ENCODE measurements at regions not wholly inside any gene's neighbourhood (a gene's known extent, or its start where the extent isn't known, plus 50 kb on each side); places are given as distances from the start of the nearest gene placed in this dataset.

DNA sequence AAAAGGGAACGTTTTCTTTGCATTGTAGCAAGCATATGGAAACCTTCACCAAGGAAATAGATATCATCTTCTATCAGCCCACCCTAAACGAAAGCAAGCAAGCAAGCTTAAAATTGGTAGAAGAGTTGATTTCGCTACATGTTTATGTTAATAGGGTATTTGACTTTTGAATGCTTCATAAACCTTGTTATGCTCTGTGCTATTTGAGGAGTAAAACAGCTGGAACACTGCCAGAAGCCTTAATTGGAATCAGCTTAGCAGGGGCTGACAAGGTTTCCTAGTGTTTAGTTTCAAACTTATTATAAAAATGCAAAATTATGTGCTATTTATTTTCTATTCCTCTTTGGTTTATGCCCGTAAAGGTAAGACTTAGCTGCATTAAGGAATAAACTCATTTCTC is 70.6 kb upstream of the LINC00305 start (continued):
- TF ChIP-seq ZFP30 (CRISPR knock-in tag; IDR thresholded peaks at IDR 0.05) (no peak), RARB (CRISPR knock-in tag; IDR thresholded peaks at IDR 0.05) (no peak), ZNF565 (CRISPR knock-in tag; conservative IDR thresholded peaks at IDR 0.05; ENCODE audit: low read depth) (no peak), ESRRG (CRISPR knock-in tag; IDR thresholded peaks at IDR 0.05) (no peak), ZC3H10 (CRISPR knock-in tag; IDR thresholded peaks at IDR 0.05) (no peak), ARNTL (CRISPR knock-in tag; IDR thresholded peaks at IDR 0.05; ENCODE audit: borderline replicate concordance, low read depth) (no peak)

DNA sequence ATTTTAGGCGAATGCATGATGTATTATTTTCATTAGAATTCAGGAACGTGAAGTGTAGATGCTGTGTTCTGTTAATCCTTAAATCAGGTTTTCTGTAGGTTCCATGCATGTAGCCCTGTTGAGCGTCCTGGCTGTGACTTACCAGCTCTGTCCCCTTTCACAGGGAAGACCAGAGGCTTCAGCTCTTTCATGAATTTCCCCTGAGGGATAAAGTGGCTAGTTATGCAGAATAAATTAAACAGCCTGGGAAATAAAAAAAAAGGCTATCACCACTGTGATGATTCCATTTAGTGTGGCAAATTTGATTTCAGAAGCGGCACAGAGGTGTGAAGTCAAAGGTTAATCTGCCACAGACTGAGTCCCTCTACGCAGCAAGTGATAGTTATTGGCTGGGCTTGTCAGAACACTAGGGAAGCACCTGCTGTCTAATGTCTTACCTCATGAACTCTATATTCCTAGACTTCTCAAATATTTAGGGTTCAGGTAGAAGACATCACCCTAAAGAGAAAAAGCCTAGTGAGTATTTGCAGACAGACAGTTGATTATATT is 61.6 kb upstream of the LINC00305 start:
- no peak for ATAC-seq

DNA sequence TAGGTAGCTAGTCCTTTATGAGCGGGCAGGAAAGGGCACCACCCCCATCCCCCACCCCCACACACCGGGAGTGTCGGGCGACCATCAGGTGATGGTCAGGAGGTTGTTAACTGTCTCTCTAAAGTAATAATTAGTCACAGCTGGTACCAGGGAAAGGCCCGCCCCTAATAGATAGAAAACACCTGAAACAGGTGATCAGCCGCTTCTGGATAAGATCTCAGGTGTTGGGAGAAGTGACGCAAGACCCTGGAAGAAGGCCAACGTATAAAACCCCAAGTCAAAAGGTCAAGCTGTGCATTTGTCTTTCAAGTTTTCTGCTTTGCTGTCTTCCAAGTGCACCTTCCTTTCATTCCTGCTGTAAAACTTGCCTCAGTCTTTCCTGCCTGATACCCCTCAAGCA is 59.6 kb upstream of the LINC00305 start:
- TF ChIP-seq, protein P1, sequence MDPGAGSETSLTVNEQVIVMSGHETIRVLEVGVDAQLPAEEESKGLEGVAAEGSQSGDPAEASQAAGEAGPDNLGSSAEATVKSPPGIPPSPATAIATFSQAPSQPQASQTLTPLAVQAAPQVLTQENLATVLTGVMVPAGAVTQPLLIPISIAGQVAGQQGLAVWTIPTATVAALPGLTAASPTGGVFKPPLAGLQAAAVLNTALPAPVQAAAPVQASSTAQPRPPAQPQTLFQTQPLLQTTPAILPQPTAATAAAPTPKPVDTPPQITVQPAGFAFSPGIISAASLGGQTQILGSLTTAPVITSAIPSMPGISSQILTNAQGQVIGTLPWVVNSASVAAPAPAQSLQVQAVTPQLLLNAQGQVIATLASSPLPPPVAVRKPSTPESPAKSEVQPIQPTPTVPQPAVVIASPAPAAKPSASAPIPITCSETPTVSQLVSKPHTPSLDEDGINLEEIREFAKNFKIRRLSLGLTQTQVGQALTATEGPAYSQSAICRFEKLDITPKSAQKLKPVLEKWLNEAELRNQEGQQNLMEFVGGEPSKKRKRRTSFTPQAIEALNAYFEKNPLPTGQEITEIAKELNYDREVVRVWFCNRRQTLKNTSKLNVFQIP (CRISPR knock-in tag; IDR thresholded peaks at IDR 0.05; ENCODE audit: borderline replicate concordance, low read depth), result no peak
- TF ChIP-seq, protein P2, sequence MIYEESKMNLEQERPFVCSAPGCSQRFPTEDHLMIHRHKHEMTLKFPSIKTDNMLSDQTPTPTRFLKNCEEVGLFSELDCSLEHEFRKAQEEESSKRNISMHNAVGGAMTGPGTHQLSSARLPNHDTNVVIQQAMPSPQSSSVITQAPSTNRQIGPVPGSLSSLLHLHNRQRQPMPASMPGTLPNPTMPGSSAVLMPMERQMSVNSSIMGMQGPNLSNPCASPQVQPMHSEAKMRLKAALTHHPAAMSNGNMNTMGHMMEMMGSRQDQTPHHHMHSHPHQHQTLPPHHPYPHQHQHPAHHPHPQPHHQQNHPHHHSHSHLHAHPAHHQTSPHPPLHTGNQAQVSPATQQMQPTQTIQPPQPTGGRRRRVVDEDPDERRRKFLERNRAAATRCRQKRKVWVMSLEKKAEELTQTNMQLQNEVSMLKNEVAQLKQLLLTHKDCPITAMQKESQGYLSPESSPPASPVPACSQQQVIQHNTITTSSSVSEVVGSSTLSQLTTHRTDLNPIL (CRISPR knock-in tag; IDR thresholded peaks at IDR 0.05; ENCODE audit: low read depth), result no peak
- TF ChIP-seq ISL1 (CRISPR knock-in tag; IDR thresholded peaks at IDR 0.05) (no peak), TOX (CRISPR knock-in tag; IDR thresholded peaks at IDR 0.05; ENCODE audit: borderline replicate concordance) (no peak), PPARA (CRISPR knock-in tag; IDR thresholded peaks at IDR 0.05; ENCODE audit: borderline replicate concordance) (no peak), GLIS3 (CRISPR knock-in tag; IDR thresholded peaks at IDR 0.05) (no peak), ZNF8 (CRISPR knock-in tag; IDR thresholded peaks at IDR 0.05) (no peak), ZNF70 (CRISPR knock-in tag; IDR thresholded peaks at IDR 0.05) (no peak), ZC3H10 (CRISPR knock-in tag; IDR thresholded peaks at IDR 0.05) (no peak), SNAI2 (CRISPR knock-in tag; IDR thresholded peaks at IDR 0.05) (no peak), RARB (CRISPR knock-in tag; IDR thresholded peaks at IDR 0.05) (no peak), BACH2 (CRISPR knock-in tag; IDR thresholded peaks at IDR 0.05; ENCODE audit: borderline replicate concordance) (no peak), ZNF565 (CRISPR knock-in tag; conservative IDR thresholded peaks at IDR 0.05; ENCODE audit: low read depth) (no peak), ZFP3 (CRISPR knock-in tag; IDR thresholded peaks at IDR 0.05) (no peak)
- TF ChIP-seq, protein P3, sequence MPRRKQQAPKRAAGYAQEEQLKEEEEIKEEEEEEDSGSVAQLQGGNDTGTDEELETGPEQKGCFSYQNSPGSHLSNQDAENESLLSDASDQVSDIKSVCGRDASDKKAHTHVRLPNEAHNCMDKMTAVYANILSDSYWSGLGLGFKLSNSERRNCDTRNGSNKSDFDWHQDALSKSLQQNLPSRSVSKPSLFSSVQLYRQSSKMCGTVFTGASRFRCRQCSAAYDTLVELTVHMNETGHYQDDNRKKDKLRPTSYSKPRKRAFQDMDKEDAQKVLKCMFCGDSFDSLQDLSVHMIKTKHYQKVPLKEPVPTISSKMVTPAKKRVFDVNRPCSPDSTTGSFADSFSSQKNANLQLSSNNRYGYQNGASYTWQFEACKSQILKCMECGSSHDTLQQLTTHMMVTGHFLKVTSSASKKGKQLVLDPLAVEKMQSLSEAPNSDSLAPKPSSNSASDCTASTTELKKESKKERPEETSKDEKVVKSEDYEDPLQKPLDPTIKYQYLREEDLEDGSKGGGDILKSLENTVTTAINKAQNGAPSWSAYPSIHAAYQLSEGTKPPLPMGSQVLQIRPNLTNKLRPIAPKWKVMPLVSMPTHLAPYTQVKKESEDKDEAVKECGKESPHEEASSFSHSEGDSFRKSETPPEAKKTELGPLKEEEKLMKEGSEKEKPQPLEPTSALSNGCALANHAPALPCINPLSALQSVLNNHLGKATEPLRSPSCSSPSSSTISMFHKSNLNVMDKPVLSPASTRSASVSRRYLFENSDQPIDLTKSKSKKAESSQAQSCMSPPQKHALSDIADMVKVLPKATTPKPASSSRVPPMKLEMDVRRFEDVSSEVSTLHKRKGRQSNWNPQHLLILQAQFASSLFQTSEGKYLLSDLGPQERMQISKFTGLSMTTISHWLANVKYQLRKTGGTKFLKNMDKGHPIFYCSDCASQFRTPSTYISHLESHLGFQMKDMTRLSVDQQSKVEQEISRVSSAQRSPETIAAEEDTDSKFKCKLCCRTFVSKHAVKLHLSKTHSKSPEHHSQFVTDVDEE (CRISPR knock-in tag; IDR thresholded peaks at IDR 0.05), result no peak
- ATAC-seq, result no peak

More for the DNA sequence above, 61.6 kb upstream of the LINC00305 start:
- TF ChIP-seq ZFP30 (CRISPR knock-in tag; IDR thresholded peaks at IDR 0.05) (no peak), TOX (CRISPR knock-in tag; IDR thresholded peaks at IDR 0.05; ENCODE audit: borderline replicate concordance) (no peak), SNAI2 (CRISPR knock-in tag; IDR thresholded peaks at IDR 0.05) (no peak), ISL1 (CRISPR knock-in tag; IDR thresholded peaks at IDR 0.05) (no peak), ZNF565 (CRISPR knock-in tag; conservative IDR thresholded peaks at IDR 0.05; ENCODE audit: low read depth) (no peak), ESRRG (CRISPR knock-in tag; IDR thresholded peaks at IDR 0.05) (no peak), ZC3H10 (CRISPR knock-in tag; IDR thresholded peaks at IDR 0.05) (no peak), ZFP3 (CRISPR knock-in tag; IDR thresholded peaks at IDR 0.05) (no peak), TCF4 (CRISPR knock-in tag; IDR thresholded peaks at IDR 0.05; ENCODE audit: borderline replicate concordance) (no peak), PPARA (CRISPR knock-in tag; IDR thresholded peaks at IDR 0.05; ENCODE audit: borderline replicate concordance) (no peak), RARB (CRISPR knock-in tag; IDR thresholded peaks at IDR 0.05) (no peak), GLIS3 (CRISPR knock-in tag; IDR thresholded peaks at IDR 0.05) (no peak), ZNF70 (CRISPR knock-in tag; IDR thresholded peaks at IDR 0.05) (no peak)
- TF ChIP-seq, protein P4, sequence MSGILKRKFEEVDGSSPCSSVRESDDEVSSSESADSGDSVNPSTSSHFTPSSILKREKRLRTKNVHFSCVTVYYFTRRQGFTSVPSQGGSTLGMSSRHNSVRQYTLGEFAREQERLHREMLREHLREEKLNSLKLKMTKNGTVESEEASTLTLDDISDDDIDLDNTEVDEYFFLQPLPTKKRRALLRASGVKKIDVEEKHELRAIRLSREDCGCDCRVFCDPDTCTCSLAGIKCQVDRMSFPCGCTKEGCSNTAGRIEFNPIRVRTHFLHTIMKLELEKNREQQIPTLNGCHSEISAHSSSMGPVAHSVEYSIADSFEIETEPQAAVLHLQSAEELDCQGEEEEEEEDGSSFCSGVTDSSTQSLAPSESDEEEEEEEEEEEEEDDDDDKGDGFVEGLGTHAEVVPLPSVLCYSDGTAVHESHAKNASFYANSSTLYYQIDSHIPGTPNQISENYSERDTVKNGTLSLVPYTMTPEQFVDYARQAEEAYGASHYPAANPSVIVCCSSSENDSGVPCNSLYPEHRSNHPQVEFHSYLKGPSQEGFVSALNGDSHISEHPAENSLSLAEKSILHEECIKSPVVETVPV (CRISPR knock-in tag; IDR thresholded peaks at IDR 0.05), result no peak
- TF ChIP-seq, protein P1 (CRISPR knock-in tag; IDR thresholded peaks at IDR 0.05; ENCODE audit: borderline replicate concordance, low read depth), result no peak
- TF ChIP-seq, protein P5, sequence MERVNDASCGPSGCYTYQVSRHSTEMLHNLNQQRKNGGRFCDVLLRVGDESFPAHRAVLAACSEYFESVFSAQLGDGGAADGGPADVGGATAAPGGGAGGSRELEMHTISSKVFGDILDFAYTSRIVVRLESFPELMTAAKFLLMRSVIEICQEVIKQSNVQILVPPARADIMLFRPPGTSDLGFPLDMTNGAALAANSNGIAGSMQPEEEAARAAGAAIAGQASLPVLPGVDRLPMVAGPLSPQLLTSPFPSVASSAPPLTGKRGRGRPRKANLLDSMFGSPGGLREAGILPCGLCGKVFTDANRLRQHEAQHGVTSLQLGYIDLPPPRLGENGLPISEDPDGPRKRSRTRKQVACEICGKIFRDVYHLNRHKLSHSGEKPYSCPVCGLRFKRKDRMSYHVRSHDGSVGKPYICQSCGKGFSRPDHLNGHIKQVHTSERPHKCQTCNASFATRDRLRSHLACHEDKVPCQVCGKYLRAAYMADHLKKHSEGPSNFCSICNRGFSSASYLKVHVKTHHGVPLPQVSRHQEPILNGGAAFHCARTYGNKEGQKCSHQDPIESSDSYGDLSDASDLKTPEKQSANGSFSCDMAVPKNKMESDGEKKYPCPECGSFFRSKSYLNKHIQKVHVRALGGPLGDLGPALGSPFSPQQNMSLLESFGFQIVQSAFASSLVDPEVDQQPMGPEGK (CRISPR knock-in tag; IDR thresholded peaks at IDR 0.05; ENCODE audit: borderline replicate concordance), result no peak
- TF ChIP-seq, protein P2 (CRISPR knock-in tag; IDR thresholded peaks at IDR 0.05; ENCODE audit: low read depth), result no peak
